ENCODE measurements at regions not wholly inside any gene's neighbourhood (a gene's known extent, or its start where the extent isn't known, plus 50 kb on each side); places are given as distances from the start of the nearest gene placed in this dataset.

DNA sequence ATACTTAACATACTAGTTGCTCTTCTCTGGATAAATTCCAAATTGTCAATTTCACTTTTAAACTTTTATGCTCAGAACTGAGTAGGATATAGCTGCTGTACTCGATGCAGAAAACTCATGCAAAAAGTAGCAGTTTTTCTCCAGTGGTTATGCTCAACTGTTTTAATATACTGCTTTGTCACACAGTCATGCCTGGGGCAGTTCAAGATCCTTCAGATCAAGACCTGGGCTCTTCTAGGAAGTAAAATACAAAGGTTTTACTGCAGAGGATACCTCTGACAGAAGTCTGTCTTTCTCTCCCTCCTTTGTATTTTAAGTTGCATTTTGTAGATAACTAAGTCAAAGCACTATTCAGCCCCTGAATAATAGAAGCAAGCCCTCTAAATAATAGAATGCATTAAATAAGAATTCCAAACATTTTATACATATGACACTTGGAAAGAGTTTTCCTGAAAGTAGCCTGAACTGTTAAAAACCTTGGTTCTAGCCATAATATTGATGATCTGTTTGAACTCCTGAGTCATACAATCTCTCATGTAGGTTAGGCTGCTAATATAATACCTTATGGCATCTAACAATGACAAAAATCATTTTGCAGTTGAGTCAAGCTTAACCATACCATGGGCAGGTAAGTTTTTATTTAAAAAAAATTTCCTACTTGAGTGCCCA, 183.3 kb upstream of the TRIB2 start:
- no peak for DNase-seq (ENCODE audit: low read depth)
- no peak overlapping the region for H3K4me3 ChIP-seq (ENCODE audit: low read depth, low read length)
- TF ChIP-seq POLR2A (IDR thresholded peaks at IDR 0.05; ENCODE audit: extremely low read depth, insufficient read length): no peak
- TF ChIP-seq, protein P1, sequence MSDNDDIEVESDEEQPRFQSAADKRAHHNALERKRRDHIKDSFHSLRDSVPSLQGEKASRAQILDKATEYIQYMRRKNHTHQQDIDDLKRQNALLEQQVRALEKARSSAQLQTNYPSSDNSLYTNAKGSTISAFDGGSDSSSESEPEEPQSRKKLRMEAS (IDR thresholded peaks at IDR 0.05; ENCODE audit: low read depth, low read length): no peak
- TF ChIP-seq MYC (IDR thresholded peaks at IDR 0.05; ENCODE audit: low read depth, low read length): no peak
- TF ChIP-seq, protein P2, sequence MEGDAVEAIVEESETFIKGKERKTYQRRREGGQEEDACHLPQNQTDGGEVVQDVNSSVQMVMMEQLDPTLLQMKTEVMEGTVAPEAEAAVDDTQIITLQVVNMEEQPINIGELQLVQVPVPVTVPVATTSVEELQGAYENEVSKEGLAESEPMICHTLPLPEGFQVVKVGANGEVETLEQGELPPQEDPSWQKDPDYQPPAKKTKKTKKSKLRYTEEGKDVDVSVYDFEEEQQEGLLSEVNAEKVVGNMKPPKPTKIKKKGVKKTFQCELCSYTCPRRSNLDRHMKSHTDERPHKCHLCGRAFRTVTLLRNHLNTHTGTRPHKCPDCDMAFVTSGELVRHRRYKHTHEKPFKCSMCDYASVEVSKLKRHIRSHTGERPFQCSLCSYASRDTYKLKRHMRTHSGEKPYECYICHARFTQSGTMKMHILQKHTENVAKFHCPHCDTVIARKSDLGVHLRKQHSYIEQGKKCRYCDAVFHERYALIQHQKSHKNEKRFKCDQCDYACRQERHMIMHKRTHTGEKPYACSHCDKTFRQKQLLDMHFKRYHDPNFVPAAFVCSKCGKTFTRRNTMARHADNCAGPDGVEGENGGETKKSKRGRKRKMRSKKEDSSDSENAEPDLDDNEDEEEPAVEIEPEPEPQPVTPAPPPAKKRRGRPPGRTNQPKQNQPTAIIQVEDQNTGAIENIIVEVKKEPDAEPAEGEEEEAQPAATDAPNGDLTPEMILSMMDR (IDR thresholded peaks at IDR 0.05; ENCODE audit: low read depth, low read length): no peak

DNA sequence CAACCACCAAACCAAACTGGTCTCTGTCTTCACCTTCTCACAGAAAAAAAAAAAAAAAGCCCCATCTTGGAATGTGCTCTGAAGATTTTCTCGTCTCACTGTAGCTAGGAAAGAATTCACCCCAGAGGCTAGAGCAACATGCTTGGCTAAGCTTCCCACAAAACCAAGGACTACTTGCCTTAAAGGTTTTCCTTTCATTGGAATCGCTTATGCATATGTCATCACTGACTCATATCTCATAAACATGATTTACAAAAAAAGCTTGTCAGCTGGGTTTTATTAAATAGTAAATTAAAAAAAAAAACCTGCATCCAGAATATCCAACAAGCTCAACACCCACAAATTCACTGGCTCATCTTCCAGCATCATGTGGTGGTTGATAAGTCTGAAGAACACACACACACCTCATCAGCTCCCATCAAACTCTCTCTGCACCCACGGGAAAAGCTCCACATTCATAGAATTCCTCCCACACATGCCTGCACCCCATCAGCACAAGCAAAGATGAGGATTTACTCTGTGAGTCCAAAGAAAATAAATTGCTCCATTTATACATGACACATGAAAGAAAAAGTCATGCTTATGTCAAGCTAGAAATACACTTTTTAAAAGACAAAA, 182.0 kb upstream of the TRIB2 start:
- no peak for DNase-seq (ENCODE audit: low read depth)
- TF ChIP-seq POLR2A (IDR thresholded peaks at IDR 0.05; ENCODE audit: extremely low read depth, insufficient read length): no peak
- TF ChIP-seq, protein P2 (IDR thresholded peaks at IDR 0.05; ENCODE audit: low read depth, low read length): no peak
- TF ChIP-seq, protein P1 (IDR thresholded peaks at IDR 0.05; ENCODE audit: low read depth, low read length): no peak
- TF ChIP-seq MYC (IDR thresholded peaks at IDR 0.05; ENCODE audit: low read depth, low read length): no peak
- no peak overlapping the region for H3K4me3 ChIP-seq (ENCODE audit: low read depth, low read length)

DNA sequence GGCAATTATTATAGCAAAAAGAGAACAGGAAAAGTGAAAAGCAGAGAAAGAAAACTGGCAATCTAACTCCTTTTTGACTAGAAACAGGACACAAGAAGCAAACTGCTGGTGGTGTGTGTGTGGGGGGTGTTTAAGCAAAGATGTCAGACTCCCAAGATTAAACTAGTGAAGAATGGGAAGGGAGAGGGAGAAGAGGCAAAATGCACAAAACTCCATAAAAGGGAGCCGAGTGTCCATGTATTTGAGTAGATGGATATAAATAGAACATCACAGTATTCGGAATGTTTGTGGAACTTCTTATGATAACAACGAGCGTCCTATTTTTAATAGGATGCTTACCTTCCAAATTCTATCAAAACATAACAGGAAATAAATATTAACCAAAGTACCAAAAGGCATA, 179.8 kb upstream of the TRIB2 start:
- TF ChIP-seq POLR2A (IDR thresholded peaks at IDR 0.05; ENCODE audit: extremely low read depth, insufficient read length) (no peak), MYC (IDR thresholded peaks at IDR 0.05; ENCODE audit: low read depth, low read length) (no peak)
- TF ChIP-seq, protein P2 (IDR thresholded peaks at IDR 0.05; ENCODE audit: low read depth, low read length): no peak
- TF ChIP-seq, protein P1 (IDR thresholded peaks at IDR 0.05; ENCODE audit: low read depth, low read length): no peak
- DNase-seq (ENCODE audit: low read depth): no peak
- no peak overlapping the region for H3K4me3 ChIP-seq (ENCODE audit: low read depth, low read length)

DNA sequence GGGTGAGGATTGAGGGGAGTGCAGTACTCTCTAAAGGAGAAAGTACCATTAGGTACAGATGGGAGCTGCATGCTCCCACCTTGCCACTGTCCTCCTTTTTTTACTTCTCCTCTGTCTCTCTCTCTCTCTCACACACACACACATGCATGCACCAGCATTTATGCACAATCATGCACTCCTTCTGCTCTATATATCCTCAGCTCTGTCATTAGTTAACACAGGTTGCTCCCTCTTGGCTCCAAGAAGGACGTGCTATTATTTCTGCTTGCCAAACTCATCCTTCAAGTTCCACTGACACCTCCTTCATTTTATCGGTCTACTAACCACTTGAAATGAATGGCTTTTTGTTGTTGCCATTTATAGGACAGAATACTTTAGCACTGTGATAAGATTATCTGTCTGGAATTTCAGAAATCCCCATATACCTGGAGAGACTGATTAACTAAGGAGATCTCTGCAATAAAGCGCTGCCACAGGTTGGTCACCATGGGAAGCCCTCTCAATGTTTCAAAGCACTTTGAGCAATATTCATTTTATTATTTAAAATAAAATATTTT, 178.5 kb upstream of the TRIB2 start:
- no peak overlapping the region for H3K4me3 ChIP-seq (ENCODE audit: low read depth, low read length)
- no peak for DNase-seq (ENCODE audit: low read depth)
- TF ChIP-seq MYC (IDR thresholded peaks at IDR 0.05; ENCODE audit: low read depth, low read length): no peak
- TF ChIP-seq, protein P2 (IDR thresholded peaks at IDR 0.05; ENCODE audit: low read depth, low read length): no peak
- TF ChIP-seq, protein P1 (IDR thresholded peaks at IDR 0.05; ENCODE audit: low read depth, low read length): no peak
- no peak for TF ChIP-seq POLR2A (IDR thresholded peaks at IDR 0.05; ENCODE audit: extremely low read depth, insufficient read length)

DNA sequence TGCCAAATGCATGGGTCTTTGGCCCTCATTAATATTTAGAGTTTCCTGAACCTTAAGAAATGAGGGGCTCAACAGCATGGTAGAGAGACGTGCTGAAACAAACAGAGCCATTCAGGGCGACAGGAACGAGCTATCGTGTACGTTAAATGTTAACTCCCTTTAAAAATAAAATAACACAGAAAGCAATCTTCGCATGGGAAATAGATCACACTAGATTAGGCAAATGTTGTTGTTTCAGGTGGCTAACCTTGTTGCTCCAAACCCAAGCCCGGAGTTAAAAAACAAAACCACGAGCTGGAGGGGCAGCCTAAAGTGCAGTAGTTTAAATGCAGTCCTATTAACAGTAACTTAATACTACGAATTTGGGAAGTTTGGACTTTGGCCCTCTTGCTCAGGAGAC, 177.4 kb upstream of the TRIB2 start:
- DNase-seq (ENCODE audit: low read depth): no peak
- no peak overlapping the region for H3K4me3 ChIP-seq (ENCODE audit: low read depth, low read length)
- TF ChIP-seq, protein P2 (IDR thresholded peaks at IDR 0.05; ENCODE audit: low read depth, low read length): no peak
- no peak for TF ChIP-seq MYC (IDR thresholded peaks at IDR 0.05; ENCODE audit: low read depth, low read length)
- TF ChIP-seq, protein P1 (IDR thresholded peaks at IDR 0.05; ENCODE audit: low read depth, low read length): no peak
- no peak for TF ChIP-seq POLR2A (IDR thresholded peaks at IDR 0.05; ENCODE audit: extremely low read depth, insufficient read length)
